ENCODE measurements at regions not wholly inside any gene's neighbourhood (a gene's known extent, or its start where the extent isn't known, plus 50 kb on each side); places are given as distances from the start of the nearest gene placed in this dataset.

GRCh38 chr3:80521081-80521480 is 753.3 kb upstream of the ROBO1 start:
- Histone ChIP-seq H3K4me3 (no peak overlapping the region), H3K9me3 (no peaks in the 10 kb centered on the region), H3K27ac (no peak overlapping the region), H3K36me3 (no peaks in the 10 kb centered on the region), H3K27me3 (no peaks in the 10 kb centered on the region), H3K4me1 (no peaks in the 10 kb centered on the region)
- no peak for DNase-seq (ENCODE audit: low spot score in 2 of 2)
- TF ChIP-seq CTCF (IDR thresholded peaks at IDR 0.05) (no peak), POLR2A (IDR thresholded peaks at IDR 0.05) (no peak), EP300 (IDR thresholded peaks at IDR 0.05) (no peak)

GRCh38 chr3:80519436-80519835 is 751.6 kb upstream of the ROBO1 start:
- DNase-seq (ENCODE audit: low spot score in 2 of 2), result no peak
- H3K36me3 ChIP-seq, result no peaks in the 10 kb centered on the region
- H3K27ac ChIP-seq, result no peak overlapping the region
- no peak overlapping the region for H3K4me3 ChIP-seq
- H3K4me1 ChIP-seq, result no peaks in the 10 kb centered on the region
- WGBS, 2 donors, result 95 to 96% methylated on average over 5 of the region's 5 CpGs
- H3K27me3 ChIP-seq, result no peaks in the 10 kb centered on the region
- no peaks in the 10 kb centered on the region for H3K9me3 ChIP-seq
- TF ChIP-seq CTCF (IDR thresholded peaks at IDR 0.05), result no peak
- no peak for TF ChIP-seq POLR2A (IDR thresholded peaks at IDR 0.05)
- no peak for TF ChIP-seq EP300 (IDR thresholded peaks at IDR 0.05)

GRCh38 chr3:80496452-80496851 is 728.7 kb upstream of the ROBO1 start:
- Histone ChIP-seq H3K27ac (no peak overlapping the region), H3K36me3 (no peaks in the 10 kb centered on the region), H3K27me3 (no peaks in the 10 kb centered on the region), H3K9me3 (peaks cover 0 to 10% (median 0%) of the 10 kb centered on the region in 4 donors), H3K4me1 (no peaks in the 10 kb centered on the region), H3K4me3 (no peak overlapping the region)
- TF ChIP-seq EP300 (IDR thresholded peaks at IDR 0.05), result no peak
- no peak for TF ChIP-seq CTCF (IDR thresholded peaks at IDR 0.05)
- TF ChIP-seq POLR2A (IDR thresholded peaks at IDR 0.05), result no peak
- WGBS, 2 donors, result 95 to 100% methylated on average over 3 of the region's 3 CpGs
- DNase-seq (ENCODE audit: low spot score in 2 of 2), result no peak

GRCh38 chr3:80492162-80492561 is 724.4 kb upstream of the ROBO1 start:
- peaks cover 0 to 4% (median 0%) of the 10 kb centered on the region in 4 donors for H3K9me3 ChIP-seq
- no peaks in the 10 kb centered on the region for H3K4me1 ChIP-seq
- no peak overlapping the region for H3K27ac ChIP-seq
- no peaks in the 10 kb centered on the region for H3K27me3 ChIP-seq
- no peaks in the 10 kb centered on the region for H3K36me3 ChIP-seq
- DNase-seq (ENCODE audit: low spot score in 2 of 2), result no peak
- TF ChIP-seq POLR2A (IDR thresholded peaks at IDR 0.05), result no peak
- no peak for TF ChIP-seq EP300 (IDR thresholded peaks at IDR 0.05)
- no peak overlapping the region for H3K4me3 ChIP-seq

- Histone ChIP-seq H3K27ac (no peak overlapping the region), H3K4me1 (no peaks in the 10 kb centered on the region), H3K36me3 (no peaks in the 10 kb centered on the region), H3K9me3 (no peaks in the 10 kb centered on the region), H3K27me3 (no peaks in the 10 kb centered on the region), H3K4me3 (no peak overlapping the region)
- WGBS, 2 donors, result 76 to 77% methylated on average over 1 of the region's 1 CpG
- TF ChIP-seq POLR2A (IDR thresholded peaks at IDR 0.05), result no peak
- no peak for TF ChIP-seq EP300 (IDR thresholded peaks at IDR 0.05)
- DNase-seq (ENCODE audit: low spot score in 2 of 2), result no peak
Observed at GRCh38 chr3:80472961-80473360, 705.2 kb upstream of the ROBO1 start.

- Histone ChIP-seq H3K4me1 (no peaks in the 10 kb centered on the region), H3K9me3 (no peaks in the 10 kb centered on the region), H3K4me3 (no peak overlapping the region), H3K27ac (no peak overlapping the region), H3K27me3 (no peaks in the 10 kb centered on the region), H3K36me3 (no peaks in the 10 kb centered on the region)
- DNase-seq (ENCODE audit: low spot score in 2 of 2), result no peak
- no peak for TF ChIP-seq CTCF (IDR thresholded peaks at IDR 0.05)
- no peak for TF ChIP-seq POLR2A (IDR thresholded peaks at IDR 0.05)
- no peak for TF ChIP-seq EP300 (IDR thresholded peaks at IDR 0.05)
Observed at GRCh38 chr3:80472459-80472858, 704.7 kb upstream of the ROBO1 start.

Data from tibial nerve (tissue), 4 donors.